K562 (cell line): ENCODE measurements at regions not wholly inside any gene's neighbourhood (a gene's known extent, or its start where the extent isn't known, plus 50 kb on each side); places are given as distances from the start of the nearest gene placed in this dataset.
"Not testable (repeated sequence)": the region's sequence is repeated elsewhere in the genome, so short reads cannot be mapped to it uniquely, and the experiment has no call there.

Experiments used
- ATAC-seq: fragments of 200-7000 bp; cut with Tn5 transposase; 3 replicates; pipeline ENCODE4 v1.9.1; 2020; ENCODE audit warnings: moderate library complexity
- BruUV-seq: library from RNA; stranded (reverse); fragments of 400-500 nt; replicated peaks from 2 replicates; lab custom pipeline; 2021; lab: Mats Ljungman, UMichigan
- CTCF ChIA-PET: fragments of 300-600 bp; formaldehyde crosslinking; extraction: SDS; loops from one replicate; lab custom pipeline; 2021; ENCODE audit warnings: low intra/inter-chr PET ratio; lab: Yijun Ruan, JAX
- POLR2A ChIA-PET: fragments of 300-600, 350-650 bp; sonication (Branson Sonifier 250); formaldehyde crosslinking; extraction: SDS; loops from one replicate; lab custom pipeline; 2021; ENCODE audit warnings: antibody characterized with exemption, inconsistent platforms; lab: Yijun Ruan, JAX
- DNase-seq, 4 experiments: peaks; one replicate each; pipeline versions ENCODE4 v3.0.0 to v3.0.0-alpha.2; 2011 to 2018; ENCODE audit warnings: low spot score in 3 of 4, mixed read lengths in 3 of 4; ENCODE audit errors: extremely low read depth in 1 of 4
- FAIRE-seq: peaks from 2 replicates; lab custom pipeline; 2011; peaks lifted over from hg19 to GRCh38; lab: Jason Lieb, UNC
- H2AFZ ChIP-seq: 2 replicates; pipeline ENCODE4 v1.6.0; 2011; ENCODE audit warnings: low read depth, low read length, control low read depth, inconsistent platforms
- H3K27ac ChIP-seq: fragments of 200-600 bp; 3 replicates; pipeline ENCODE4 v1.8.0; 2011; ENCODE audit warnings: low read depth, mild to moderate bottlenecking, control low read depth, inconsistent platforms, low read length, moderate library complexity, mixed read lengths; ENCODE audit errors: extremely low read depth
- H3K27me3 ChIP-seq, 2 experiments: fragments of 300-600 bp in 1 of 2; 2 replicates in 1 of 2; 3 replicates in 1 of 2; pipeline versions ENCODE4 v1.6.0 to v1.8.0; 2011; ENCODE audit warnings: inconsistent platforms in 2 of 2, low read length in 2 of 2, mild to moderate bottlenecking in 1 of 2, mixed read lengths in 1 of 2, moderate library complexity in 1 of 2; ENCODE audit not compliant: control insufficient read depth in 2 of 2, insufficient read depth in 2 of 2
- H3K36me3 ChIP-seq: fragments of 300-600 bp; 3 replicates; pipeline ENCODE4 v1.8.0; 2011; ENCODE audit warnings: mild to moderate bottlenecking, low read length, inconsistent platforms; ENCODE audit not compliant: control insufficient read depth, insufficient read depth
- H3K4me1 ChIP-seq, 2 experiments: fragments of 200-600 bp in 1 of 2; replicated peaks in 1 of 2; 2 replicates in 1 of 2; 3 replicates in 1 of 2; pipeline versions ENCODE4 v1.5.1 to v1.8.0; 2011; ENCODE audit warnings: inconsistent platforms in 2 of 2, low read length in 2 of 2, mild to moderate bottlenecking in 1 of 2, mixed read lengths in 1 of 2, moderate library complexity in 1 of 2; ENCODE audit not compliant: control insufficient read depth in 2 of 2, insufficient read depth in 2 of 2
- H3K4me2 ChIP-seq: 2 replicates; pipeline ENCODE4 v1.6.1; 2011; ENCODE audit warnings: low read length, control low read depth, inconsistent platforms, mixed read lengths; ENCODE audit not compliant: insufficient read depth
- H3K4me3 ChIP-seq: fragments of 200-600 bp; sonication (generic), shearing (Covaris generic); 2 replicates; pipeline ENCODE4 v1.5.1; 2016; ENCODE audit warnings: control low read depth, inconsistent platforms
- H3K79me2 ChIP-seq: fragments of 200-600 bp; 3 replicates; pipeline ENCODE4 v1.8.0; 2011; ENCODE audit warnings: low read length, inconsistent platforms; ENCODE audit not compliant: control insufficient read depth, insufficient read depth
- H3K9ac ChIP-seq, 2 experiments: 2 replicates each; pipeline versions ENCODE4 v1.6.0 to v1.6.1; 2011; ENCODE audit warnings: low read depth in 2 of 2, low read length in 2 of 2, control low read depth in 1 of 2, inconsistent platforms in 1 of 2, mild to moderate bottlenecking in 1 of 2, mixed read lengths in 1 of 2; ENCODE audit not compliant: insufficient read depth in 1 of 2
- H3K9me1 ChIP-seq: one replicate; pipeline ENCODE4 v1.6.0; 2011; ENCODE audit warnings: inconsistent platforms, mild to moderate bottlenecking, low read length, moderate library complexity; ENCODE audit not compliant: control insufficient read depth, insufficient read depth
- H3K9me3 ChIP-seq: replicated peaks from 2 replicates; pipeline ENCODE4 v1.5.1; 2011; ENCODE audit warnings: low read depth, low read length, inconsistent platforms; ENCODE audit not compliant: control insufficient read depth, insufficient read depth
- H4K20me1 ChIP-seq: replicated peaks from 2 replicates; pipeline ENCODE4 v1.6.1; 2011; ENCODE audit warnings: low read length, inconsistent platforms, mixed read lengths; ENCODE audit not compliant: control insufficient read depth, insufficient read depth
- MGA ChIP-seq: fragments of 450-650 bp; IDR thresholded peaks from 2 replicates; pipeline ENCODE4 v1.6.1; 2016; ENCODE audit warnings: mild to moderate bottlenecking, moderate library complexity
- NR2C1 ChIP-seq, 2 experiments: fragments of 450-650 bp; IDR thresholded peaks; 2 replicates each; pipeline ENCODE4 v1.6.1; 2017; ENCODE audit warnings: mild to moderate bottlenecking in 2 of 2, antibody characterized with exemption in 1 of 2, inconsistent platforms in 1 of 2, missing compliant biosample characterization in 1 of 2, missing genetic modification characterization in 1 of 2
- NR2C2 ChIP-seq, 2 experiments: fragments of 200-800 bp in 1 of 2; sonication (Bioruptor generic) in 1 of 2; sonication (generic) in 1 of 2; formaldehyde crosslinking in 1 of 2; IDR thresholded peaks; 2 replicates each; pipeline versions ENCODE4 v1.6.1 to v1.8.0; 2016 to 2022; ENCODE audit warnings: mild to moderate bottlenecking in 1 of 2, missing compliant biosample characterization in 1 of 2, missing genetic modification characterization in 1 of 2, missing genetic modification reagents in 1 of 2
- WGBS: fragments of 100-300 bp; shearing (Covaris generic); methylation state at CpG from one replicate; pipeline ENCODE4 v1.1.6; 2016; ENCODE audit warnings: low coverage, mixed read lengths; ENCODE audit not compliant: insufficient coverage; ENCODE audit errors: missing lambda C conversion rate; 5-methylcytosine and 5-hydroxymethylcytosine counted together
- in situ Hi-C: fragments of 300-500 bp; cut with MboI; formaldehyde crosslinking; loops from 4 replicates; pipeline ENCODE4 v1.15.0; 2018; ENCODE audit warnings: inconsistent platforms, mixed read lengths
- intact Hi-C: fragments of 100-400 bp; cut with micrococcal nuclease; formaldehyde crosslinking; loops from 2 replicates; pipeline ENCODE4 v1.14.2; 2022

- peak; percentile 26 for FAIRE-seq
- CTCF ChIA-PET, in situ Hi-C loops, H3K4me3 ChIP-seq, H3K36me3 ChIP-seq, H3K79me2 ChIP-seq, intact Hi-C loops, H3K9ac ChIP-seq, H4K20me1 ChIP-seq, POLR2A ChIA-PET, H2AFZ ChIP-seq, ATAC-seq, H3K4me1 ChIP-seq, BruUV-seq, H3K9me3 ChIP-seq, DNase-seq, H3K4me2 ChIP-seq, H3K9me1 ChIP-seq, H3K27ac ChIP-seq: not testable (repeated sequence)
- 0% methylated on average over 5 of the region's 5 CpGs for WGBS
- H3K27me3 ChIP-seq: peaks cover 2 to 25% of the 10 kb centered on the region in 2 experiments; a peak in 4 of 5 replicates
These were observed 63.3 kb upstream of the BMS1 start for GRCh38 chr10:42719339-42719738.

- POLR2A ChIA-PET: interaction anchor here (1.7 kb wide), 1 partner anchor 41 kb away, joined by 3 read pairs; no protein-coding TSS in a partner anchor
These were observed 60.0 kb upstream of the BMS1 start for GRCh38 chr10:42722575-42722974.

More at GRCh38 chr10:42722575-42722974, 60.0 kb upstream of the BMS1 start:
- TF ChIP-seq MGA: no peak
- peak; percentile 71 for TF ChIP-seq NR2C1 (IDR thresholded peaks at IDR 0.05)
- peak; percentile 57; the same call in 1 of the 2 replicates for TF ChIP-seq NR2C1 (tag; IDR thresholded peaks at IDR 0.05)
- no peak for TF ChIP-seq NR2C2 (CRISPR knock-in tag; IDR thresholded peaks at IDR 0.05)
- peak; percentile 33; the same call in 1 of the 2 replicates for TF ChIP-seq NR2C2 (tag; IDR thresholded peaks at IDR 0.05)
- Histone ChIP-seq H3K9me1 (no peaks in the 10 kb centered on the region), H4K20me1 (no peaks in the 10 kb centered on the region), H3K4me3 (no peak overlapping the region), H3K9ac (no peak overlapping the region), H3K36me3 (no peaks in the 10 kb centered on the region), H2AFZ (no peak overlapping the region), H3K4me1 (no peaks in the 10 kb centered on the region), H3K79me2 (no peaks in the 10 kb centered on the region), H3K27me3 (peaks cover 2 to 15% of the 10 kb centered on the region in 2 experiments; a peak in 4 of 5 replicates), H3K27ac (no peak overlapping the region), H3K4me2 (no peak overlapping the region), H3K9me3 (no peaks in the 10 kb centered on the region)
- WGBS: under 1% methylated on average over 4 of the region's 4 CpGs
- no TSS peak for BruUV-seq
- ATAC-seq: no peak
- in situ Hi-C loops: no loop called here
- no peak for FAIRE-seq
- intact Hi-C loops: no loop called here
- CTCF ChIA-PET: no interaction called here
- peak in 1 of 4 experiments; percentile 9 for DNase-seq
